ENCODE measurements at regions not wholly inside any gene's neighbourhood (a gene's known extent, or its start where the extent isn't known, plus 50 kb on each side); places are given as distances from the start of the nearest gene placed in this dataset.

DNA sequence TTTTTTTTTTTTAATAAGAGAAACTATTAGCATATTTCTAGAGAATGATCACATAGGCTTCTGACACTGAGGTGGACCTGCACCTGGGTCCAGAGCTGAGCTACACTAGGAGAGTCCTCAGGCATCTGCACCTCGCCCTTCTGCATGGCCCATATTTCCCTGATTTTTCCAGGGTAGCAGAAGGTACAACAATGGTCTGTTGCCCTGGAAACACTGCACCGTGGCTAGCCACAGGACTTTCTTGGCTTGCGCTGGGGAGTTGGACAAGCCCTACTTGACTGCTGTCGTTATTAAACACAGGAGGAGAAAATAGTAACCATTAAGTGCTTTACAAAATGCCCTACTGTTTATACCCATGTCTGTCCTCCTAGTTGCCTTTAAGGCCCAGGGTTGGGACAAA, 615.7 kb upstream of the MEF2C start:
- DNase-seq (ENCODE audit: low spot score), result no peak
- Histone ChIP-seq H4K20me1 (ENCODE audit: insufficient read depth, low read length) (no peaks in the 10 kb centered on the region), H2AFZ (ENCODE audit: low read length) (no peak overlapping the region), H3K27ac (ENCODE audit: low read depth, low read length, poor library complexity, severe bottlenecking) (no peak overlapping the region), H3K9me3 (ENCODE audit: low read length) (no peaks in the 10 kb centered on the region), H3K79me2 (ENCODE audit: insufficient read depth, low read depth, low read length) (no peaks in the 10 kb centered on the region), H3K4me3 (ENCODE audit: low read depth, low read length, poor library complexity, severe bottlenecking) (no peak overlapping the region), H3K4me2 (ENCODE audit: low read length) (no peak overlapping the region), H3K36me3 (ENCODE audit: insufficient read depth, low read length) (no peaks in the 10 kb centered on the region), H3K4me1 (ENCODE audit: insufficient read depth, low read length, poor library complexity, severe bottlenecking) (no peaks in the 10 kb centered on the region), H3K9me2 (ENCODE audit: insufficient read depth, low read length) (no peaks in the 10 kb centered on the region)
- intact Hi-C loops (cut with micrococcal nuclease; ENCODE audit: unreplicated experiment), result no loop called here
- ChIA-PET POLR2A (no interaction called here), CTCF (ENCODE audit: unreplicated experiment) (no interaction called here)
- BruUV-seq (replicated peaks), result no TSS peak
- TF ChIP-seq, protein P1, sequence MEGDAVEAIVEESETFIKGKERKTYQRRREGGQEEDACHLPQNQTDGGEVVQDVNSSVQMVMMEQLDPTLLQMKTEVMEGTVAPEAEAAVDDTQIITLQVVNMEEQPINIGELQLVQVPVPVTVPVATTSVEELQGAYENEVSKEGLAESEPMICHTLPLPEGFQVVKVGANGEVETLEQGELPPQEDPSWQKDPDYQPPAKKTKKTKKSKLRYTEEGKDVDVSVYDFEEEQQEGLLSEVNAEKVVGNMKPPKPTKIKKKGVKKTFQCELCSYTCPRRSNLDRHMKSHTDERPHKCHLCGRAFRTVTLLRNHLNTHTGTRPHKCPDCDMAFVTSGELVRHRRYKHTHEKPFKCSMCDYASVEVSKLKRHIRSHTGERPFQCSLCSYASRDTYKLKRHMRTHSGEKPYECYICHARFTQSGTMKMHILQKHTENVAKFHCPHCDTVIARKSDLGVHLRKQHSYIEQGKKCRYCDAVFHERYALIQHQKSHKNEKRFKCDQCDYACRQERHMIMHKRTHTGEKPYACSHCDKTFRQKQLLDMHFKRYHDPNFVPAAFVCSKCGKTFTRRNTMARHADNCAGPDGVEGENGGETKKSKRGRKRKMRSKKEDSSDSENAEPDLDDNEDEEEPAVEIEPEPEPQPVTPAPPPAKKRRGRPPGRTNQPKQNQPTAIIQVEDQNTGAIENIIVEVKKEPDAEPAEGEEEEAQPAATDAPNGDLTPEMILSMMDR (conservative IDR thresholded peaks at IDR 0.05; ENCODE audit: low read length), result no peak
- no peak for TF ChIP-seq EZH2phosphoT487 (IDR thresholded peaks at IDR 0.05; ENCODE audit: borderline replicate concordance, low read depth, low read length)

DNA sequence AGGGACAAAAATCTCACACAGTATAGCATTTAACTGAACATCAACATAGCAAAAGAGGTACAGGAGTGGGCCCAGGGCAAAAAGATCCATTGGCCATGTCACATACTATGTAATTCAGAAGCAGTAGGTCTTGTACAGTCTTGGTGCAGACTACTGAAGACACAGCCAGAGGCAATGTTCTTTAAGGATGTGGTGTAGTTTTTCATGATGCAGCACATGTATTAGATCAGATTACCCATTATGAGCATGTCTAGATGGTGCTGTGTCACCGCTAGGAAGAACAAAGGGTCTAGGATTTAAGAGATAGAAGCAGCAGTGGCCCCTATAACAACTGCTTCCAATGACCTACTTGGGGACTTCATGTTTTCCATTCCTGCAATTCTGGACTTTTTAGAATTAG, 610.4 kb upstream of the MEF2C start:
- intact Hi-C loops (cut with micrococcal nuclease; ENCODE audit: unreplicated experiment), result no loop called here
- BruUV-seq (replicated peaks), result no TSS peak
- DNase-seq (ENCODE audit: low spot score), result no peak

DNA sequence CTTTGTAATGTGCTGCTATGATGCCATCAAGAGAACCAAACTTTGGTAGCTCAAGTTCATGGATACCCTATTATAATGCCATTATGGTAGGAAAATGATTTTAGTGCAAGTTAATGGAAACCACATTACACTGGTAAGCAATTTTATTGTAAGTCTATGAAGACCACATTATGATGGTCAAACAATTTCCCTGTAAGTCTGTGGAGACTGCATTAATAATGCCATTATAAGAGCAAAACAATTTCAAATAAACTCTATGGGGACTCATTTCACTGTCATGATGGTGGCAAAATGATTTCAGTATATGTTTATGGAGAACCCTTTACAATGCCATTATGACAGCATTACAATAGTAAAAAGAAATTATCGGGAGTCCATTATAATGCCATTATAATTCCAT, 602.0 kb upstream of the MEF2C start:
- BruUV-seq (replicated peaks), result no TSS peak
- ChIA-PET CTCF (ENCODE audit: unreplicated experiment) (no interaction called here), POLR2A (no interaction called here)
- Histone ChIP-seq H3K4me2 (ENCODE audit: low read length) (no peak overlapping the region), H3K27ac (ENCODE audit: low read depth, low read length, poor library complexity, severe bottlenecking) (no peak overlapping the region), H3K9me2 (ENCODE audit: insufficient read depth, low read length) (no peaks in the 10 kb centered on the region), H2AFZ (ENCODE audit: low read length) (no peak overlapping the region), H3K79me2 (ENCODE audit: insufficient read depth, low read depth, low read length) (no peaks in the 10 kb centered on the region), H3K36me3 (ENCODE audit: insufficient read depth, low read length) (no peaks in the 10 kb centered on the region), H3K4me3 (ENCODE audit: low read depth, low read length, poor library complexity, severe bottlenecking) (no peak overlapping the region), H3K9me3 (ENCODE audit: low read length) (no peaks in the 10 kb centered on the region), H3K4me1 (ENCODE audit: insufficient read depth, low read length, poor library complexity, severe bottlenecking) (no peaks in the 10 kb centered on the region), H4K20me1 (ENCODE audit: insufficient read depth, low read length) (no peaks in the 10 kb centered on the region)
- intact Hi-C loops (cut with micrococcal nuclease; ENCODE audit: unreplicated experiment), result no loop called here
- DNase-seq (ENCODE audit: low spot score), result no peak
- TF ChIP-seq EZH2phosphoT487 (IDR thresholded peaks at IDR 0.05; ENCODE audit: borderline replicate concordance, low read depth, low read length), result no peak

More for the DNA sequence above, 610.4 kb upstream of the MEF2C start:
- Histone ChIP-seq H3K9me3 (ENCODE audit: low read length) (no peaks in the 10 kb centered on the region), H3K9me2 (ENCODE audit: insufficient read depth, low read length) (no peaks in the 10 kb centered on the region), H3K79me2 (ENCODE audit: insufficient read depth, low read depth, low read length) (no peaks in the 10 kb centered on the region), H3K4me2 (ENCODE audit: low read length) (no peak overlapping the region), H3K36me3 (ENCODE audit: insufficient read depth, low read length) (no peaks in the 10 kb centered on the region), H2AFZ (ENCODE audit: low read length) (no peak overlapping the region), H3K4me3 (ENCODE audit: low read depth, low read length, poor library complexity, severe bottlenecking) (no peak overlapping the region), H4K20me1 (ENCODE audit: insufficient read depth, low read length) (no peaks in the 10 kb centered on the region), H3K4me1 (ENCODE audit: insufficient read depth, low read length, poor library complexity, severe bottlenecking) (no peaks in the 10 kb centered on the region), H3K27ac (ENCODE audit: low read depth, low read length, poor library complexity, severe bottlenecking) (no peak overlapping the region)
- no peak for TF ChIP-seq EZH2phosphoT487 (IDR thresholded peaks at IDR 0.05; ENCODE audit: borderline replicate concordance, low read depth, low read length)
- TF ChIP-seq, protein P1 (conservative IDR thresholded peaks at IDR 0.05; ENCODE audit: low read length), result no peak
- ChIA-PET CTCF (ENCODE audit: unreplicated experiment) (no interaction called here), POLR2A (no interaction called here)

Data from OCI-LY7 (cell line).